Testis (tissue), 2 donors: ENCODE measurements at regions not wholly inside any gene's neighbourhood (a gene's known extent, or its start where the extent isn't known, plus 50 kb on each side); places are given as distances from the start of the nearest gene placed in this dataset.

ENCODE experiments used
- POLR2A ChIP-seq: fragments of 450-650 bp; IDR thresholded peaks from one replicate; pipeline ENCODE4 v1.6.1; 2017; ENCODE audit warnings: antibody characterized with exemption, mild to moderate bottlenecking, moderate library complexity
- TF ChIP-seq, protein P1 (sequence below), 3 experiments: fragments of 450-650 bp in 2 of 3; fragments of 200-600 bp in 1 of 3; sonication (generic) in 1 of 3; IDR thresholded peaks; one replicate each; pipeline ENCODE4 v1.5.1; 2016 to 2019; ENCODE audit warnings: antibody characterized with exemption in 3 of 3, mild to moderate bottlenecking in 2 of 3, moderate library complexity in 1 of 3

DNA sequence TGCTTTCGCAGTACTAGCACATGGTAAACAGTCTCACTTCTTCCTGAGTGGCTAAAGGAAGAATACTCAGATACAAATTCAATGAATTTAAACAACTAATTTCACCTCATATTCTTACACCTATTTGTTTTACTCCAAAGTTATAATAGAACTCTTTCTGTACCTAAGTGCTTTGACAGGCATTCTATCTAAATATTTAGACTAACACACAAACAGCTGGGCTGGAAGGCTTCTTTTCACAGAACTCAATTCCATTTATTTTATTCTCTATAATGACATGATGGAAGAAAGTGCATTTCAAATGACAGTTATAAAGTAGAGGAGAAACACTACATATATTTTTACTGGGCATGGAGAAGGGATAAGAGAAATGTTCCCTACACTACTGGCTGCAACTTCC, 384.9 kb upstream of the SPTLC3 start:
- TF ChIP-seq, protein P1, sequence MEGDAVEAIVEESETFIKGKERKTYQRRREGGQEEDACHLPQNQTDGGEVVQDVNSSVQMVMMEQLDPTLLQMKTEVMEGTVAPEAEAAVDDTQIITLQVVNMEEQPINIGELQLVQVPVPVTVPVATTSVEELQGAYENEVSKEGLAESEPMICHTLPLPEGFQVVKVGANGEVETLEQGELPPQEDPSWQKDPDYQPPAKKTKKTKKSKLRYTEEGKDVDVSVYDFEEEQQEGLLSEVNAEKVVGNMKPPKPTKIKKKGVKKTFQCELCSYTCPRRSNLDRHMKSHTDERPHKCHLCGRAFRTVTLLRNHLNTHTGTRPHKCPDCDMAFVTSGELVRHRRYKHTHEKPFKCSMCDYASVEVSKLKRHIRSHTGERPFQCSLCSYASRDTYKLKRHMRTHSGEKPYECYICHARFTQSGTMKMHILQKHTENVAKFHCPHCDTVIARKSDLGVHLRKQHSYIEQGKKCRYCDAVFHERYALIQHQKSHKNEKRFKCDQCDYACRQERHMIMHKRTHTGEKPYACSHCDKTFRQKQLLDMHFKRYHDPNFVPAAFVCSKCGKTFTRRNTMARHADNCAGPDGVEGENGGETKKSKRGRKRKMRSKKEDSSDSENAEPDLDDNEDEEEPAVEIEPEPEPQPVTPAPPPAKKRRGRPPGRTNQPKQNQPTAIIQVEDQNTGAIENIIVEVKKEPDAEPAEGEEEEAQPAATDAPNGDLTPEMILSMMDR (IDR thresholded peaks at IDR 0.05): no peak
- TF ChIP-seq POLR2A: no peak
